K562 (cell line): ENCODE measurements at regions not wholly inside any gene's neighbourhood (a gene's known extent, or its start where the extent isn't known, plus 50 kb on each side); places are given as distances from the start of the nearest gene placed in this dataset.

ENCODE experiments used
- ATAC-seq: fragments of 200-7000 bp; cut with Tn5 transposase; 3 replicates; pipeline ENCODE4 v1.9.1; 2020; ENCODE audit warnings: moderate library complexity
- BruUV-seq: library from RNA; stranded (reverse); fragments of 400-500 nt; replicated peaks from 2 replicates; lab custom pipeline; 2021; lab: Mats Ljungman, UMichigan
- CTCF ChIA-PET: fragments of 300-600 bp; formaldehyde crosslinking; extraction: SDS; loops from one replicate; lab custom pipeline; 2021; ENCODE audit warnings: low intra/inter-chr PET ratio; lab: Yijun Ruan, JAX
- POLR2A ChIA-PET: fragments of 300-600, 350-650 bp; sonication (Branson Sonifier 250); formaldehyde crosslinking; extraction: SDS; loops from one replicate; lab custom pipeline; 2021; ENCODE audit warnings: antibody characterized with exemption, inconsistent platforms; lab: Yijun Ruan, JAX
- DNase-seq, 4 experiments: peaks; one replicate each; pipeline versions ENCODE4 v3.0.0 to v3.0.0-alpha.2; 2011 to 2018; ENCODE audit warnings: low spot score in 3 of 4, mixed read lengths in 3 of 4; ENCODE audit errors: extremely low read depth in 1 of 4
- FAIRE-seq: peaks from 2 replicates; lab custom pipeline; 2011; peaks lifted over from hg19 to GRCh38; lab: Jason Lieb, UNC
- H2AFZ ChIP-seq: 2 replicates; pipeline ENCODE4 v1.6.0; 2011; ENCODE audit warnings: low read depth, low read length, control low read depth, inconsistent platforms
- H3K27ac ChIP-seq: fragments of 200-600 bp; 3 replicates; pipeline ENCODE4 v1.8.0; 2011; ENCODE audit warnings: low read depth, mild to moderate bottlenecking, control low read depth, inconsistent platforms, low read length, moderate library complexity, mixed read lengths; ENCODE audit errors: extremely low read depth
- H3K27me3 ChIP-seq, 2 experiments: fragments of 300-600 bp in 1 of 2; 2 replicates in 1 of 2; 3 replicates in 1 of 2; pipeline versions ENCODE4 v1.6.0 to v1.8.0; 2011; ENCODE audit warnings: inconsistent platforms in 2 of 2, low read length in 2 of 2, mild to moderate bottlenecking in 1 of 2, mixed read lengths in 1 of 2, moderate library complexity in 1 of 2; ENCODE audit not compliant: control insufficient read depth in 2 of 2, insufficient read depth in 2 of 2
- H3K36me3 ChIP-seq: fragments of 300-600 bp; 3 replicates; pipeline ENCODE4 v1.8.0; 2011; ENCODE audit warnings: mild to moderate bottlenecking, low read length, inconsistent platforms; ENCODE audit not compliant: control insufficient read depth, insufficient read depth
- H3K4me1 ChIP-seq, 2 experiments: fragments of 200-600 bp in 1 of 2; replicated peaks in 1 of 2; 2 replicates in 1 of 2; 3 replicates in 1 of 2; pipeline versions ENCODE4 v1.5.1 to v1.8.0; 2011; ENCODE audit warnings: inconsistent platforms in 2 of 2, low read length in 2 of 2, mild to moderate bottlenecking in 1 of 2, mixed read lengths in 1 of 2, moderate library complexity in 1 of 2; ENCODE audit not compliant: control insufficient read depth in 2 of 2, insufficient read depth in 2 of 2
- H3K4me2 ChIP-seq: 2 replicates; pipeline ENCODE4 v1.6.1; 2011; ENCODE audit warnings: low read length, control low read depth, inconsistent platforms, mixed read lengths; ENCODE audit not compliant: insufficient read depth
- H3K4me3 ChIP-seq: fragments of 200-600 bp; sonication (generic), shearing (Covaris generic); 2 replicates; pipeline ENCODE4 v1.5.1; 2016; ENCODE audit warnings: control low read depth, inconsistent platforms
- H3K79me2 ChIP-seq: fragments of 200-600 bp; 3 replicates; pipeline ENCODE4 v1.8.0; 2011; ENCODE audit warnings: low read length, inconsistent platforms; ENCODE audit not compliant: control insufficient read depth, insufficient read depth
- H3K9ac ChIP-seq, 2 experiments: 2 replicates each; pipeline versions ENCODE4 v1.6.0 to v1.6.1; 2011; ENCODE audit warnings: low read depth in 2 of 2, low read length in 2 of 2, control low read depth in 1 of 2, inconsistent platforms in 1 of 2, mild to moderate bottlenecking in 1 of 2, mixed read lengths in 1 of 2; ENCODE audit not compliant: insufficient read depth in 1 of 2
- H3K9me1 ChIP-seq: one replicate; pipeline ENCODE4 v1.6.0; 2011; ENCODE audit warnings: inconsistent platforms, mild to moderate bottlenecking, low read length, moderate library complexity; ENCODE audit not compliant: control insufficient read depth, insufficient read depth
- H3K9me3 ChIP-seq: replicated peaks from 2 replicates; pipeline ENCODE4 v1.5.1; 2011; ENCODE audit warnings: low read depth, low read length, inconsistent platforms; ENCODE audit not compliant: control insufficient read depth, insufficient read depth
- H4K20me1 ChIP-seq: replicated peaks from 2 replicates; pipeline ENCODE4 v1.6.1; 2011; ENCODE audit warnings: low read length, inconsistent platforms, mixed read lengths; ENCODE audit not compliant: control insufficient read depth, insufficient read depth
- E4F1 ChIP-seq: fragments of 250-450 bp; sonication (Bioruptor Pico); IDR thresholded peaks from 2 replicates; pipeline ENCODE4 v1.5.0; 2021; ENCODE audit warnings: mild to moderate bottlenecking, borderline replicate concordance
- NR2F6 ChIP-seq: fragments of 450-650 bp; formaldehyde crosslinking; IDR thresholded peaks from 2 replicates; pipeline ENCODE4 v1.4.0; 2020; ENCODE audit warnings: mild to moderate bottlenecking
- RAD51 ChIP-seq: fragments of 450-650 bp; IDR thresholded peaks from 2 replicates; pipeline ENCODE4 v1.7.1; 2016; ENCODE audit warnings: low read depth, mild to moderate bottlenecking, borderline replicate concordance
- RBM25 ChIP-seq: fragments of 200-400 bp; formaldehyde crosslinking; IDR thresholded peaks from 2 replicates; pipeline ENCODE4 v1.6.1; 2018; ENCODE audit warnings: low read length, low read depth, moderate library complexity; ENCODE audit not compliant: severe bottlenecking
- ZNF551 ChIP-seq: fragments of 250-450 bp; sonication (Bioruptor Pico); IDR thresholded peaks from 2 replicates; pipeline ENCODE4 v1.5.0; 2021; ENCODE audit warnings: mild to moderate bottlenecking, moderate library complexity
- WGBS: fragments of 100-300 bp; shearing (Covaris generic); methylation state at CpG from one replicate; pipeline ENCODE4 v1.1.6; 2016; ENCODE audit warnings: low coverage, mixed read lengths; ENCODE audit not compliant: insufficient coverage; ENCODE audit errors: missing lambda C conversion rate; 5-methylcytosine and 5-hydroxymethylcytosine counted together
- in situ Hi-C: fragments of 300-500 bp; cut with MboI; formaldehyde crosslinking; loops from 4 replicates; pipeline ENCODE4 v1.15.0; 2018; ENCODE audit warnings: inconsistent platforms, mixed read lengths
- intact Hi-C: fragments of 100-400 bp; cut with micrococcal nuclease; formaldehyde crosslinking; loops from 2 replicates; pipeline ENCODE4 v1.14.2; 2022

- no peak overlapping the region for H3K27ac ChIP-seq
- H3K9me3 ChIP-seq: no peaks in the 10 kb centered on the region
- no peak for TF ChIP-seq RAD51
- TF ChIP-seq RBM25: no peak
- TF ChIP-seq NR2F6 (CRISPR knock-in tag): no peak
- TF ChIP-seq ZNF551 (CRISPR knock-in tag): no peak
- TF ChIP-seq E4F1 (CRISPR knock-in tag): no peak
- no peak overlapping the region for H2AFZ ChIP-seq
- H3K4me1 ChIP-seq: no peaks in the 10 kb centered on the region
- H3K36me3 ChIP-seq: no peaks in the 10 kb centered on the region
- DNase-seq (no peak), FAIRE-seq (no peak), ATAC-seq (no peak)
- H3K27me3 ChIP-seq: no peaks in the 10 kb centered on the region
- CTCF ChIA-PET: no interaction called here
- no peaks in the 10 kb centered on the region for H3K9me1 ChIP-seq
- no peak overlapping the region for H3K4me2 ChIP-seq
- no peaks in the 10 kb centered on the region for H4K20me1 ChIP-seq
- BruUV-seq: no TSS peak
- 0% methylated on average over 5 of the region's 5 CpGs for WGBS
- in situ Hi-C loops: no loop called here
- POLR2A ChIA-PET: no interaction called here
- H3K79me2 ChIP-seq: no peaks in the 10 kb centered on the region
- intact Hi-C loops: no loop called here
- H3K4me3 ChIP-seq: no peak overlapping the region
- no peak overlapping the region for H3K9ac ChIP-seq
These were observed 249.3 kb downstream of the ATP23 start for GRCh38 chr12:58190618-58191017.
